ENCODE measurements at regions not wholly inside any gene's neighbourhood (a gene's known extent, or its start where the extent isn't known, plus 50 kb on each side); places are given as distances from the start of the nearest gene placed in this dataset.

GRCh38 chr2:111657351-111657975 is 226.5 kb downstream of the ANAPC1 start:
- Histone ChIP-seq H3K4me3 (ENCODE audit: low read length in 2 of 2) (no peak overlapping the region), H3K9me3 (ENCODE audit: control insufficient read depth in 2 of 2, insufficient read depth in 1 of 2, low read length in 1 of 2) (no peaks in the 10 kb centered on the region), H3K4me1 (ENCODE audit: control insufficient read depth in 2 of 2, insufficient read depth in 2 of 2, low read length in 2 of 2) (peaks cover 12 to 19% of the 10 kb centered on the region in 2 donors), H3K36me3 (ENCODE audit: control insufficient read depth in 2 of 2, insufficient read depth in 2 of 2, low read length in 1 of 2) (no peaks in the 10 kb centered on the region), H3K27me3 (ENCODE audit: control insufficient read depth in 2 of 2, insufficient read depth in 1 of 2, low read length in 1 of 2) (no peaks in the 10 kb centered on the region), H3K27ac (ENCODE audit: low read depth in 1 of 2, low read length in 1 of 2) (no peak overlapping the region)
- DNase-seq (ENCODE audit: low read depth in 6 of 9, low spot score in 9 of 9) = no peak
- 97% methylated on average over 8 of the region's 8 CpGs for WGBS

- WGBS = 86% methylated on average over 13 of the region's 13 CpGs
- peaks cover 12 to 31% of the 10 kb centered on the region in 2 donors for H3K4me1 ChIP-seq (ENCODE audit: control insufficient read depth in 2 of 2, insufficient read depth in 2 of 2, low read length in 2 of 2)
- peak in 2 of 9 donors; percentile 33 to 41 for DNase-seq (ENCODE audit: low read depth in 6 of 9, low spot score in 9 of 9)
- H3K36me3 ChIP-seq (ENCODE audit: control insufficient read depth in 2 of 2, insufficient read depth in 2 of 2, low read length in 1 of 2) = no peaks in the 10 kb centered on the region
- no peak overlapping the region for H3K4me3 ChIP-seq (ENCODE audit: low read length in 2 of 2)
- H3K27me3 ChIP-seq (ENCODE audit: control insufficient read depth in 2 of 2, insufficient read depth in 1 of 2, low read length in 1 of 2) = no peaks in the 10 kb centered on the region
- H3K9me3 ChIP-seq (ENCODE audit: control insufficient read depth in 2 of 2, insufficient read depth in 1 of 2, low read length in 1 of 2) = no peaks in the 10 kb centered on the region
- peak overlapping the region in 1 of 2 donors; percentile 53 for H3K27ac ChIP-seq (ENCODE audit: low read depth in 1 of 2, low read length in 1 of 2)
Measured at GRCh38 chr2:111659361-111660333, 224.3 kb downstream of the ANAPC1 start.

GRCh38 chr2:111660811-111661210 is 223.2 kb downstream of the ANAPC1 start:
- 96% methylated on average over 5 of the region's 5 CpGs for WGBS
- peaks cover 12 to 27% of the 10 kb centered on the region in 2 donors for H3K4me1 ChIP-seq (ENCODE audit: control insufficient read depth in 2 of 2, insufficient read depth in 2 of 2, low read length in 2 of 2)
- no peak for DNase-seq (ENCODE audit: low read depth in 6 of 9, low spot score in 9 of 9)
- no peak overlapping the region for H3K4me3 ChIP-seq (ENCODE audit: low read length in 2 of 2)
- no peaks in the 10 kb centered on the region for H3K9me3 ChIP-seq (ENCODE audit: control insufficient read depth in 2 of 2, insufficient read depth in 1 of 2, low read length in 1 of 2)
- no peak overlapping the region for H3K27ac ChIP-seq (ENCODE audit: low read depth in 1 of 2, low read length in 1 of 2)
- no peaks in the 10 kb centered on the region for H3K36me3 ChIP-seq (ENCODE audit: control insufficient read depth in 2 of 2, insufficient read depth in 2 of 2, low read length in 1 of 2)
- H3K27me3 ChIP-seq (ENCODE audit: control insufficient read depth in 2 of 2, insufficient read depth in 1 of 2, low read length in 1 of 2) = no peaks in the 10 kb centered on the region

GRCh38 chr2:111661286-111661940 is 222.6 kb downstream of the ANAPC1 start:
- peaks cover 12 to 27% of the 10 kb centered on the region in 2 donors for H3K4me1 ChIP-seq (ENCODE audit: control insufficient read depth in 2 of 2, insufficient read depth in 2 of 2, low read length in 2 of 2)
- 98% methylated on average over 7 of the region's 7 CpGs for WGBS

GRCh38 chr2:111662039-111662770 is 221.8 kb downstream of the ANAPC1 start:
- no peak overlapping the region for H3K4me3 ChIP-seq (ENCODE audit: low read length in 2 of 2)
- peaks cover 12 to 27% of the 10 kb centered on the region in 2 donors for H3K4me1 ChIP-seq (ENCODE audit: control insufficient read depth in 2 of 2, insufficient read depth in 2 of 2, low read length in 2 of 2)
- no peak for DNase-seq (ENCODE audit: low read depth in 6 of 9, low spot score in 9 of 9)
- 94% methylated on average over 6 of the region's 6 CpGs for WGBS
- H3K27ac ChIP-seq (ENCODE audit: low read depth in 1 of 2, low read length in 1 of 2) = no peak overlapping the region
- H3K27me3 ChIP-seq (ENCODE audit: control insufficient read depth in 2 of 2, insufficient read depth in 1 of 2, low read length in 1 of 2) = no peaks in the 10 kb centered on the region
- H3K36me3 ChIP-seq (ENCODE audit: control insufficient read depth in 2 of 2, insufficient read depth in 2 of 2, low read length in 1 of 2) = no peaks in the 10 kb centered on the region
- H3K9me3 ChIP-seq (ENCODE audit: control insufficient read depth in 2 of 2, insufficient read depth in 1 of 2, low read length in 1 of 2) = no peaks in the 10 kb centered on the region

More at GRCh38 chr2:111661286-111661940, 222.6 kb downstream of the ANAPC1 start:
- Histone ChIP-seq H3K36me3 (ENCODE audit: control insufficient read depth in 2 of 2, insufficient read depth in 2 of 2, low read length in 1 of 2) (no peaks in the 10 kb centered on the region), H3K27ac (ENCODE audit: low read depth in 1 of 2, low read length in 1 of 2) (no peak overlapping the region), H3K4me3 (ENCODE audit: low read length in 2 of 2) (no peak overlapping the region), H3K9me3 (ENCODE audit: control insufficient read depth in 2 of 2, insufficient read depth in 1 of 2, low read length in 1 of 2) (no peaks in the 10 kb centered on the region), H3K27me3 (ENCODE audit: control insufficient read depth in 2 of 2, insufficient read depth in 1 of 2, low read length in 1 of 2) (no peaks in the 10 kb centered on the region)
- no peak for DNase-seq (ENCODE audit: low read depth in 6 of 9, low spot score in 9 of 9)

- 77% methylated on average over 7 of the region's 7 CpGs for WGBS
- Histone ChIP-seq H3K27ac (ENCODE audit: low read depth in 1 of 2, low read length in 1 of 2) (no peak overlapping the region), H3K9me3 (ENCODE audit: control insufficient read depth in 2 of 2, insufficient read depth in 1 of 2, low read length in 1 of 2) (peaks cover 0 to 2% of the 10 kb centered on the region in 2 donors)
Measured at GRCh38 chr2:111662771-111663470, 221.1 kb downstream of the ANAPC1 start.

GRCh38 chr2:111663471-111664274 is 220.3 kb downstream of the ANAPC1 start:
- H3K27ac ChIP-seq (ENCODE audit: low read depth in 1 of 2, low read length in 1 of 2) = no peak overlapping the region
- no peak overlapping the region for H3K4me3 ChIP-seq (ENCODE audit: low read length in 2 of 2)
- DNase-seq (ENCODE audit: low read depth in 6 of 9, low spot score in 9 of 9) = no peak
- 88% methylated on average over 13 of the region's 13 CpGs for WGBS
- no peaks in the 10 kb centered on the region for H3K27me3 ChIP-seq (ENCODE audit: control insufficient read depth in 2 of 2, insufficient read depth in 1 of 2, low read length in 1 of 2)
- H3K4me1 ChIP-seq (ENCODE audit: control insufficient read depth in 2 of 2, insufficient read depth in 2 of 2, low read length in 2 of 2) = peaks cover 12 to 30% of the 10 kb centered on the region in 2 donors
- no peaks in the 10 kb centered on the region for H3K36me3 ChIP-seq (ENCODE audit: control insufficient read depth in 2 of 2, insufficient read depth in 2 of 2, low read length in 1 of 2)
- peaks cover 0 to 8% of the 10 kb centered on the region in 2 donors for H3K9me3 ChIP-seq (ENCODE audit: control insufficient read depth in 2 of 2, insufficient read depth in 1 of 2, low read length in 1 of 2)

More at GRCh38 chr2:111662771-111663470, 221.1 kb downstream of the ANAPC1 start:
- Histone ChIP-seq H3K27me3 (ENCODE audit: control insufficient read depth in 2 of 2, insufficient read depth in 1 of 2, low read length in 1 of 2) (no peaks in the 10 kb centered on the region), H3K36me3 (ENCODE audit: control insufficient read depth in 2 of 2, insufficient read depth in 2 of 2, low read length in 1 of 2) (no peaks in the 10 kb centered on the region), H3K4me1 (ENCODE audit: control insufficient read depth in 2 of 2, insufficient read depth in 2 of 2, low read length in 2 of 2) (peaks cover 12 to 30% of the 10 kb centered on the region in 2 donors), H3K4me3 (ENCODE audit: low read length in 2 of 2) (no peak overlapping the region)
- no peak for DNase-seq (ENCODE audit: low read depth in 6 of 9, low spot score in 9 of 9)

Data from thymus (tissue), 11 donors.